Endothelial cell (in vitro differentiated cells): ENCODE measurements at regions not wholly inside any gene's neighbourhood (a gene's known extent, or its start where the extent isn't known, plus 50 kb on each side); places are given as distances from the start of the nearest gene placed in this dataset.

Experiments used
- DNase-seq: peaks from one replicate; pipeline ENCODE4 v3.0.0; 2021; ENCODE audit warnings: low spot score
- H3K27ac Mint-ChIP-seq: one replicate; pipeline ENCODE4 v1.8.0; 2021; ENCODE audit warnings: mixed read lengths, inconsistent platforms; ENCODE audit not compliant: unreplicated experiment
- H3K27me3 Mint-ChIP-seq: one replicate; pipeline ENCODE4 v1.8.0; 2021; ENCODE audit warnings: mild to moderate bottlenecking, moderate library complexity, mixed read lengths, inconsistent platforms; ENCODE audit not compliant: unreplicated experiment
- H3K36me3 Mint-ChIP-seq: one replicate; pipeline ENCODE4 v1.8.0; 2021; ENCODE audit warnings: mild to moderate bottlenecking, low read depth, mixed read lengths, inconsistent platforms; ENCODE audit not compliant: unreplicated experiment
- H3K4me1 Mint-ChIP-seq: one replicate; pipeline ENCODE4 v1.8.0; 2021; ENCODE audit warnings: mild to moderate bottlenecking, mixed read lengths, inconsistent platforms; ENCODE audit not compliant: unreplicated experiment
- H3K4me3 Mint-ChIP-seq: one replicate; pipeline ENCODE4 v1.8.0; 2021; ENCODE audit warnings: mild to moderate bottlenecking, mixed read lengths, inconsistent platforms; ENCODE audit not compliant: unreplicated experiment
- H3K9me3 Mint-ChIP-seq: one replicate; pipeline ENCODE4 v1.8.0; 2021; ENCODE audit warnings: mixed read lengths, inconsistent platforms; ENCODE audit not compliant: unreplicated experiment
- TF ChIP-seq, protein P1 (sequence below): fragments of 200-600 bp; sonication (generic); IDR thresholded peaks from one replicate; pipeline ENCODE4 v1.5.0; 2021; ENCODE audit warnings: antibody characterized with exemption; ENCODE audit not compliant: unreplicated experiment

- no peak for DNase-seq
- H3K9me3 Mint-ChIP-seq: no peaks in the 10 kb centered on the region
- H3K27ac Mint-ChIP-seq: no peak overlapping the region
- H3K36me3 Mint-ChIP-seq: peaks cover 5% of the 10 kb centered on the region
- peaks cover 5% of the 10 kb centered on the region for H3K4me1 Mint-ChIP-seq
- H3K27me3 Mint-ChIP-seq: no peaks in the 10 kb centered on the region
- no peak overlapping the region for H3K4me3 Mint-ChIP-seq
- TF ChIP-seq, protein P1, sequence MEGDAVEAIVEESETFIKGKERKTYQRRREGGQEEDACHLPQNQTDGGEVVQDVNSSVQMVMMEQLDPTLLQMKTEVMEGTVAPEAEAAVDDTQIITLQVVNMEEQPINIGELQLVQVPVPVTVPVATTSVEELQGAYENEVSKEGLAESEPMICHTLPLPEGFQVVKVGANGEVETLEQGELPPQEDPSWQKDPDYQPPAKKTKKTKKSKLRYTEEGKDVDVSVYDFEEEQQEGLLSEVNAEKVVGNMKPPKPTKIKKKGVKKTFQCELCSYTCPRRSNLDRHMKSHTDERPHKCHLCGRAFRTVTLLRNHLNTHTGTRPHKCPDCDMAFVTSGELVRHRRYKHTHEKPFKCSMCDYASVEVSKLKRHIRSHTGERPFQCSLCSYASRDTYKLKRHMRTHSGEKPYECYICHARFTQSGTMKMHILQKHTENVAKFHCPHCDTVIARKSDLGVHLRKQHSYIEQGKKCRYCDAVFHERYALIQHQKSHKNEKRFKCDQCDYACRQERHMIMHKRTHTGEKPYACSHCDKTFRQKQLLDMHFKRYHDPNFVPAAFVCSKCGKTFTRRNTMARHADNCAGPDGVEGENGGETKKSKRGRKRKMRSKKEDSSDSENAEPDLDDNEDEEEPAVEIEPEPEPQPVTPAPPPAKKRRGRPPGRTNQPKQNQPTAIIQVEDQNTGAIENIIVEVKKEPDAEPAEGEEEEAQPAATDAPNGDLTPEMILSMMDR: no peak
These were observed 426.1 kb downstream of the RFPL4B start for GRCh38 chr6:112773187-112773586.

GRCh38 chr6:112774319-112774718, 427.2 kb downstream of the RFPL4B start:
- Mint-ChIP-seq H3K4me3 (no peak overlapping the region), H3K27me3 (no peaks in the 10 kb centered on the region), H3K9me3 (no peaks in the 10 kb centered on the region), H3K27ac (no peak overlapping the region), H3K4me1 (peaks cover 5% of the 10 kb centered on the region), H3K36me3 (no peaks in the 10 kb centered on the region)
- TF ChIP-seq, protein P1: no peak
- DNase-seq: no peak

DNA sequence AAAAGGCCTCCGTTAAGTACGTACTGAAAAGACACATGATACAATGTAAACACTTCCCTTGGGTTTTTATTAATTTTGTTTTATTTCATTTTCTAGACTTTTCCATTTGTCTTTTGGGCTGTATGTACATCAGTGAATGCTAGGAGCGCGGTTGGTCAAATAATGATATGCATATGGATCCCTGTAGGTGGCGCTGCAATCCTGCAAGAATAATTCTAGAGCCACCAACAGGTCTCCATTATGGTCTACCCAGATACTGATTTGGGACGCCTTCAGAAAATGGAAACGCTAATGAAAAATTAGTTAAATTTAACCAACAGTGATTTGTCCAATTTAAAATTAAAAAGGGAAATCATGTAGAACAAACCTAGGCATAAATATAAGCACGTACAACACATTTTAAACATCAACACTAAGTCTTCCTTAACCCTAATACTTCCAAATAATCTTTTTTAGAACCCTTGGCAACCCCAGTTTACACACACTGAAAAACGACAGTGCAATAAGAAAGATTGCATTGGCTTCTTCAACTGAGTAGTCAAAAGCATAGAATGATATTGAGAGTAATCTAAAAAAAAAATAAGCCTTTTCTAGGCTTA, 433.5 kb downstream of the RFPL4B start:
- Mint-ChIP-seq H3K9me3 (no peaks in the 10 kb centered on the region), H3K36me3 (no peaks in the 10 kb centered on the region), H3K4me1 (peaks cover 15% of the 10 kb centered on the region), H3K4me3 (no peak overlapping the region), H3K27ac (peak overlapping the region; percentile 89), H3K27me3 (peaks cover 2% of the 10 kb centered on the region)
- DNase-seq: peak; percentile 87
- TF ChIP-seq, protein P1: peak; percentile 99

- TF ChIP-seq, protein P1: no peak
- Mint-ChIP-seq H3K27me3 (peaks cover 2% of the 10 kb centered on the region), H3K4me1 (peaks cover 15% of the 10 kb centered on the region), H3K36me3 (no peaks in the 10 kb centered on the region), H3K27ac (peak overlapping the region; percentile 82), H3K9me3 (no peaks in the 10 kb centered on the region), H3K4me3 (no peak overlapping the region)
- peak; percentile 58 for DNase-seq
These were observed 434.1 kb downstream of the RFPL4B start for GRCh38 chr6:112781241-112781640.

DNA sequence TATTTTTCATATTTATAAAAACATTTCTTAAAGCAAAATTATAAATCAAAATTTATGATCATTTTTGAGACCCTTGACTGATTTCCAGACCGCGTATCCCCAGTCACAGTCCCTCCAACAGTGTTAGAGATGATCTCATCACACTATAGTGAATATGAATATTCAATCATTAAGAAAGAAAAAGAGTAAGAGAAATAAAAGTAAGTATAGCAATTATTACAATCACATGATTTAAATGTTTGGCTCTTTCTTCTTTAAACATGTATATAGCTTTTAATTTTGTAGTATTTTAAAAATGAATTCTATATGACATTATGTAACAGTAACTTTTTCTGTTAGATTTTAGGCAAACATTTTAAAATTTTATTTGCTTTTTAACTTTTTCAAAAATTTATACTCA, 438.3 kb downstream of the RFPL4B start:
- no peak overlapping the region for H3K27ac Mint-ChIP-seq
- no peak overlapping the region for H3K4me3 Mint-ChIP-seq
- no peak for DNase-seq
- H3K36me3 Mint-ChIP-seq: no peaks in the 10 kb centered on the region
- H3K27me3 Mint-ChIP-seq: peaks cover 2% of the 10 kb centered on the region
- peaks cover 8% of the 10 kb centered on the region for H3K4me1 Mint-ChIP-seq
- TF ChIP-seq, protein P1: no peak
- no peaks in the 10 kb centered on the region for H3K9me3 Mint-ChIP-seq
